ENCODE measurements at regions not wholly inside any gene's neighbourhood (a gene's known extent, or its start where the extent isn't known, plus 50 kb on each side); places are given as distances from the start of the nearest gene placed in this dataset.

DNA sequence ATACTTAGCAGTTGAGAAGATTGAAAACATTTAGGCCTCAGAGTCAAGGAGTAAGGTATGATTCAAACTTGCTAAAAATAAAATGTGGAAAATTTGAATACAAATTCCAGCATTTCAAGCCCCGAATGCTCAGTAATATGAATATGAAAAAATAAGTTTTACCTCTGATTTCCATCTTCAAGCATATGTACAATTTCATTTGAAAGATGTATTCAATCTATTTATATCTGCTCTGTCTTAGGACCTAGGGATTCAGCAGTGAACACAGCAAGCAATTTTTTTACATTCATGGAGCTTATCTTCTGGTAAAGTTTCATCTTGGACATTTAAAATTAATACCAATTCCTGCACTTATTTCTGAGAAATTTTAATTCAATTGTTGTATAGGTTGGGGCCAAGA is 262.7 kb upstream of the FOXQ1 start:
- TF ChIP-seq, protein P1, sequence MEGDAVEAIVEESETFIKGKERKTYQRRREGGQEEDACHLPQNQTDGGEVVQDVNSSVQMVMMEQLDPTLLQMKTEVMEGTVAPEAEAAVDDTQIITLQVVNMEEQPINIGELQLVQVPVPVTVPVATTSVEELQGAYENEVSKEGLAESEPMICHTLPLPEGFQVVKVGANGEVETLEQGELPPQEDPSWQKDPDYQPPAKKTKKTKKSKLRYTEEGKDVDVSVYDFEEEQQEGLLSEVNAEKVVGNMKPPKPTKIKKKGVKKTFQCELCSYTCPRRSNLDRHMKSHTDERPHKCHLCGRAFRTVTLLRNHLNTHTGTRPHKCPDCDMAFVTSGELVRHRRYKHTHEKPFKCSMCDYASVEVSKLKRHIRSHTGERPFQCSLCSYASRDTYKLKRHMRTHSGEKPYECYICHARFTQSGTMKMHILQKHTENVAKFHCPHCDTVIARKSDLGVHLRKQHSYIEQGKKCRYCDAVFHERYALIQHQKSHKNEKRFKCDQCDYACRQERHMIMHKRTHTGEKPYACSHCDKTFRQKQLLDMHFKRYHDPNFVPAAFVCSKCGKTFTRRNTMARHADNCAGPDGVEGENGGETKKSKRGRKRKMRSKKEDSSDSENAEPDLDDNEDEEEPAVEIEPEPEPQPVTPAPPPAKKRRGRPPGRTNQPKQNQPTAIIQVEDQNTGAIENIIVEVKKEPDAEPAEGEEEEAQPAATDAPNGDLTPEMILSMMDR (IDR thresholded peaks at IDR 0.05; ENCODE audit: poor library complexity): no peak
- no peak for TF ChIP-seq EZH2phosphoT487 (IDR thresholded peaks at IDR 0.05; ENCODE audit: low read depth, severe bottlenecking, unreplicated experiment)

All from hepatocyte (in vitro differentiated cells).